ENCODE measurements at regions not wholly inside any gene's neighbourhood (a gene's known extent, or its start where the extent isn't known, plus 50 kb on each side); places are given as distances from the start of the nearest gene placed in this dataset.
"Not testable (repeated sequence)": the region's sequence is repeated elsewhere in the genome, so short reads cannot be mapped to it uniquely, and the experiment has no call there.

- no peak for DNase-seq
Observed at GRCh38 chr5:167052791-167053190, 1238.7 kb upstream of the WWC1 start.

DNA sequence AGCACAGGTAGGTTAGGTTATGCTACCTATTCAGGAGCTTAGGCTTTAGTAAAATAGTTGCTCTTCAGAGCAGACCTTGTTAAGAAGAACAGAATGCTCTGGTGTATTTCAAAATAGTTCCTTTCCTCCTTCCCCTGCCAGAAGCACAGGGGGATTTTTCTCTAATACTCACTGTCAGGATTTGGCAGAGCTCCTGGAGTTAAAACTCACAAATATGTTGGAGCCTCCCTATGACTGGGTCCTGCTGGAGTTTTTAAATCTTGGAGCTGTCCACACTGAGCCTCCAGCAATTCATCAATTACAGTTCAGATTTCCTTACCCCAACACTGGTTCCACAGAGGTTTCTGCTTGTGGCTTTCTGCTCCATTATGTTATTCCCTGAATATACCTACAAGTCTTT is 1233.8 kb upstream of the WWC1 start:
- no peak for DNase-seq

GRCh38 chr5:167061695-167062094 is 1229.8 kb upstream of the WWC1 start:
- DNase-seq = no peak

GRCh38 chr5:167063116-167063515 is 1228.3 kb upstream of the WWC1 start:
- DNase-seq = no peak

DNA sequence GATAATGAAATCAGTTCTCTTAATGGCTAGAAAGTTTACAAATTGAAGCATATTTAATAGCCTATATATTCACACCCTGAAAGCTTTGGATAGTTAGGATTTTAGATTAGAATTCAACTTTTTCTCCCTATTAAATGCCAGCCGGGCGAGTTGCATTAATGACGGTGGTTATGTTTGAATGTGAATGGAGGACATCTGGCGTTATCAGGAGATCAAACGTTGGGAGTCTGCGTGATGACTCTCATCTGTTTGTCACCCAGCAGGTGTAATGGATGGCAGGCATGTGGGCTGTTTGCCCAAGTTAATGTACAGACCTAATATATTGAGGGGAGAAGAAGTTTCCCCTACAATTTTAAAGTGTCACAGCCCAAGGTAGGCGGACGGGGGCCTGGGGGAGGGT is 1227.7 kb upstream of the WWC1 start:
- no peak for DNase-seq

DNA sequence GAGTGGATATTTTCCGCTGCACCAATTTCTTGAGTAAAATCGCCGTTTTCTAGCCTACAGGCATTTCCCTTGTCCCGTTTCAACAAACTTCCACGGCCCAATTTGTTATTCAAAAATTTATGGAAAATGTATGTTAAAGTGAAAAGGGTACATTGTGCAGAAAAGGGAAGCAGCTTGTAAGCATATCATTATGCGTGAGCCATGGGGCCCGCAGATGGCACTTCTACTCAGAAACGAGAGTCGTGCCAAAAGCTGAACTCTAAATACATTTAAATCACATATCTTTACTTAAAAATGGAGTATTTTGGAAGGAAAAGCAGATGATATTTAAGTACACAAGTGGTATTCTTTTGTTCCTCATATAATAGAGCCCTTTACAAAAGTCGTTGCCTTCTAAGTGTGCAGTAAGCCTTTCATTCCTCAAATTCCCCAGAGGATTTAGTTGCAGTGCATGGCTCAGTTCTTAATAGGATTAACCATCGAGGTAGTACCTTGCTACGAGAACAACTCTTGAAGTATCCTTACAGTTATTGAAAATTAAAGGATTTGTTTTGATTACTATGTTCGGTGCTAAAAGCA is 1227.2 kb upstream of the WWC1 start:
- no peak for DNase-seq

DNA sequence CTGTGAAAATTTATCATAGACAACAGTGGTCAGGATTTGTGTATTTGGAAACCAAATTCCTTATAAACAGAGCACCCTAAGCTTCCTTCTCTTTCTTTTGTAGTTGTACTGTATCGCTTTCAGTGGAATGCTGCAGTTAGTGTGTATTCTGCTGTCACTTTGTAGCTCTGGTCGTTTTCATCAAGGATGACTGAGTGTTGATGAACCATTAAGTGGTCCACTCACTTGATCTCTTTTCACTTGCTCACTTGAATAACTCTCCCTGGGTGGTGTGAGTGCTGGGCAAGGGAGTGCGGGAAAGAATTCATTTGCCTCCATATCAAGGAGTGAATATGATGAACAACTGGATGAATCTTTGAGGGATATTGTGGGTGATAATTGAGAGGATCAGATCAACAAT is 1225.7 kb upstream of the WWC1 start:
- no peak for DNase-seq

- DNase-seq = no peak
Observed at GRCh38 chr5:167071981-167072610, 1219.3 kb upstream of the WWC1 start.

DNA sequence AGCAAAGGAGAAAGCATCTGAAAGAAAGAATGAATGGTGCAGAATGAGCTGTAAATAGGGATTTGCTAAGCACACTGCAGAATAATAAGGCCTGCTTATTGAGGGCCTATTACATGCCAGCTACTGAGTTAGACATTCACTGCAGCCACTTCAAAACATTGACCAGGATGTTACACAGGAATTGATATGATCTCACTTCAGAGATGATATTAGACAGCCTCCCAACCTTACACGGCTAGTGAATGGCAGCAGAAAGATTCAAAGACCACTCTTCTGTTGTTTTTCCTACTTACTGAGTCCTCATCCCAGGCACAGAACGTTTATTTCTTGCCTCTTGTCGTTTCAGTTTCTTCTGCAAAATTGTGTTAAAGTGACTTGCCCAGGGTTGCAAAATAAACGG is 1209.9 kb upstream of the WWC1 start:
- no peak for DNase-seq

- DNase-seq = no peak
Observed at GRCh38 chr5:167096816-167097215, 1194.6 kb upstream of the WWC1 start.

- no peak for DNase-seq
Observed at GRCh38 chr5:167104351-167104750, 1187.1 kb upstream of the WWC1 start.

DNA sequence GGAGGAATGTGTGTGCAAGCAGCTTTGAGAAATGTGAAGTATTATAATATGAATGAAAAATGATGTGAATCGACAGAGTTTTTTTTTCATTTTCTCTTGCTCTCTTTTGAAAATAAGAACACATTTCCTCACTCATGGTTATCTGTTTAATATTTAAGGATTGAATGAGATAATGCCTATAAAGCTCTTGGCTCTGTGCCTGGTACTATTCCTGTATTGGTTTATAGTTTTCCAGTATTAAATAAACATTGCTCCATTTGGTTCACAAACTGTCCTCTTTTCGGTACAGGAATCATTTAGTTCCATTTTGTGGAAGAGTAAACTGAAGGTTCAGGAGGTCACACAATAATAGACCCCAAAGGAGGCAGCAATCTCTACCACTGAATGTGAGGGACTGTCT is 1185.5 kb upstream of the WWC1 start:
- DNase-seq = no peak

DNA sequence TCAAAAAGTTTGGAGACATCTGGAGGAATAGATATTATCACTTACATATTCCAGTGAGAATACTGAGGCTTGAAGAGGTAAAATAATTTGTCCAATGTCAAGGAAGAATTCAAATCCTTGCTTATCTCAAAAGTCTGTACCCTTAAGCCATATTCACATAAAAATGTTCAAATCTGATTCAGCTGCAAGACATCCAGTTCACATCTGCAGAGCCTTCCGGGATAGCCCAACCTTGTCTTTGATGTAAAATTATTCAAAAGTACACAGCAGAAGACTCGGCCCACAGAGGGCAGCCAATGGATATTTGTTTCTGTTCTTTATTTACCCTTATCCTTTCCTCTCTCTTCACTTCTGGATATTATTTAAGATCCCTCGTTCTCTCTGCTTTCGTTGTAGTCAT is 1183.8 kb upstream of the WWC1 start:
- no peak for DNase-seq

DNA sequence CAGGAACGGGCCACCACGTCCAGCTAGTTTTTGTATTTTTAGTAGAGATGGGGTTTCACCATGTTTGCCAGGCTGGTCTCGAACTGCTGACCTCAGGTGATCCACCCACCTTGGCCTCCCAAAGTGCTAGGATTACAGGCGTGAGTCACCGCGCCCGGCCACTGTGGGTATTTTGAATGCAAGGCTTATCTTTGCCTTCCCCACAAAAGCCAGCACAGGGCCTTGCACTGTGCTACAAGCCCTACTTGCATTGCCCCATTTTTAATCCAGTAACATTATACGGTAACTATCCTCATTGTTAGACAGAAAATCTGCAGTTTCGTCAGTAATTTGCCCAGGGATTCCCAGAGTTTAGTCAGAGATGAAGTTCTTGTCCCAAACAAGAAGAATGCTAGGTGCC is 1183.2 kb upstream of the WWC1 start:
- DNase-seq = not testable (repeated sequence)

GRCh38 chr5:167112556-167112955 is 1178.9 kb upstream of the WWC1 start:
- DNase-seq = no peak

DNA sequence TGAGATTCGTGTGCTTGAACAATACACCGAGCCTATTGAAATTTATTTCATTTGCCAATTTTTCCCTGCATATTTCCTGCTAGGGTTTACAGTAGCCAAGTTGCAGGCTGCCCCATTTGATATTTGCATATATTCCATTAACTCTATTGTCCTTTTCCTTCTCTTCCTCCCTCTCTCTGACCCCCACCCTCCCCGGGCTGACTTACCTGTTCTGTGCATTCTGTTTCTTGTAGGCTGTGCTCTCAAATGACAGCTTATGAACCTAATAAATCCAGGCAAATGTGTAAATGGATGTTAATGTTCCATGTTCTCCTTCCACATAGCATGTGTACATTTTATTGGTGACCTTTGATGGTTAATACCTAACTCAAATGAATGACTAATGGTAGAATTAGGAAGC is 1169.2 kb upstream of the WWC1 start:
- no peak for DNase-seq

DNA sequence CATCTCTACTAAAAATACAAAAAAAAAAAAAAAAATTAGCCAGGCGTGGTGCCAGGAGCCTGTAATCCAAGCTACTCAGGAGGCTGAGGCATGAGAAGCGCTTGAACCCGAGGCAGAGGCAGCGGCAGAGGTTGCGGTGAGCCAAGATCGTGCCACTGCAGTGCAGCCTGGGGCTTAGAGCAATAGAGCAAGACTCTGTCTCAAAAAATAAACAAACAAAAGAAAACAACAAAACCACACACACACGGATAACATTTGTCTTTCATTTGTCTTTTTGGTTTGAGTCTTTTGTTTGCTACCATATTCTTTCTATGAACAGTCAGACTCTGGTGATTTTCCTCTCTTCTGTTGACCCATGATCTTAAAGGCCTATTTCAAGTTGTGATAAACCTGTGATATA is 1168.3 kb upstream of the WWC1 start:
- no peak for DNase-seq

GRCh38 chr5:167128581-167128980 is 1162.9 kb upstream of the WWC1 start:
- DNase-seq = no peak

DNA sequence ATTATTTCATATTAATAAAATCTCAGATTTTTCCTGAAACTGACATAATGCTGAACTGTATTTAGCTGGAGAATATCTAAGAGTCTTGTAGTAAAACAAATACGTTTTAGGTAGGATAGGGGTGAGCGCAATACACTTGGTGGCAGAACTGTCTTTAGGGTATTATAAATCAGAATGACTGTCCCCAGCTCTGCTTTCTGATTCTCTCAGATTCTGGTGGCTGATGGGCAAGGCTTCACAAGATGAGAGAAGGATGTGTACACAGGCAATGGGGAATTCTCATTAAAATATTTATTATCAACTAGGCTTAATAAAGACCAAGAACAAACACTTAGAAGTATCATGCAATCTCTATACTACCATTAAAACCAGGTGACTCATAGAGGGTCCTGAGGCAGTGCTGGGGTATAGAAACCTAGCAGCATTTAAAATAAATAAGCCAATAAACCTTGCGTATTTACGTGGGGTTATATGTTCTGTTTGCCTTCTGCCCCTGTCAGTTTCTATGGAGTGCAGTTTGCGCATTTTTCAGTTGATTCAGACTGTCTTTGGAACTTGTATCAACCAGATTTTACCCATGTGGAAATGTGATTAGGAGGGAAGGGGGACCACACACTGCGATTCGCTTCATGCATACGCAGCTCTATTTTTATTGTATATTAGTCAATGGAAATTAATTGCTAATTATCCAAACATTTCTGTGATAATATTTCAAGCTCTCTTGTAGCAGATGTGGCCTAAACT is 1150.7 kb upstream of the WWC1 start:
- no peak for DNase-seq

- DNase-seq = no peak
Observed at GRCh38 chr5:167143716-167144115, 1147.7 kb upstream of the WWC1 start.

DNA sequence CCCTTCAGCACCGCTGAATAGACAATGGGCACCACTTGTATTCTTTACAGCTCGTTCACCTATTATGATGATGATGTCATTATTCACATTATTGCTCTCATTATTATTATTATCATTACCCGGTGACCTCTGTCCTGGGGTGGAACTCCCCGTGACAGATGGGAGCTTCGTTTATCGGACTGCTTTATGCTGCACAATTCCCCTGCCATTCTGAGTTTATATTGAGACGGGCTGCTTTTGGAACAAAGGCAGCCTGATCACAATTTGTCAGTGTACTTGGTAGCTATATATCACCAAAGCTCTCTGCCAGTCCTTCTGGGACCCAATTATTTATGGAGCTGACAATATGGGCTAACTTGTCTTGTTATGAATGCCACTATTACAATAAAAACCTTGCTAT is 1145.6 kb upstream of the WWC1 start:
- no peak for DNase-seq

- no peak for DNase-seq
Observed at GRCh38 chr5:167147879-167148278, 1143.6 kb upstream of the WWC1 start.

- DNase-seq = no peak
Observed at GRCh38 chr5:167150661-167151060, 1140.8 kb upstream of the WWC1 start.

GRCh38 chr5:167152561-167152960 is 1138.9 kb upstream of the WWC1 start:
- DNase-seq = no peak
